ENCODE measurements at regions not wholly inside any gene's neighbourhood (a gene's known extent, or its start where the extent isn't known, plus 50 kb on each side); places are given as distances from the start of the nearest gene placed in this dataset.

DNA sequence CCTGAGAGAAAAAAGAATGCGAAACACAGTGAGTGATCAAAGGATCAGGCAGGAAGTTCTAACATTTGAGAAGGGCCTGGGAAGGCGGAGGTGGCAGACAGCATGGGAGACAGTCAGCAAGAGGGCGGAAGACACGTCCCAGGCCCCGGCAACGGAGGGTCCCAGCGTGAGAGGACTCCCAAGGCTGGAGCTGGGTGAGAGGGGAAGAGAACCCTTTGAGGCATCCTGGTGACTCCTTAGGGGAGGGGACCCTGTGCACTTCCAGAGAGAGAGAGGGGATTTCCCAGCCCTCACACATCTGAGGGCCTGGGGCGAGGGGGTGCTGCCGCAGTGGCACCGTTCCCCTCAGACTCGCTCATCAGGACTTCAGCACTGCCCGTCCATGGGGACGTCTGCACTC is 133.4 kb downstream of the RTP5 start:
- Mint-ChIP-seq H3K4me1 (peaks cover 0 to 4% of the 10 kb centered on the region in 2 experiments; a peak in 1 of 4 replicates), H3K4me3 (no peak overlapping the region), H3K27ac (no peak overlapping the region), H3K36me3 (ENCODE audit: insufficient read depth in 1 of 3, low read depth in 3 of 3) (no peaks in the 10 kb centered on the region; a peak in 1 of 7 replicates), H3K27me3 (ENCODE audit: low read depth) (peaks cover 29% of the 10 kb centered on the region), H3K9me3 (peaks cover 6 to 14% of the 10 kb centered on the region in 2 experiments; a peak in 4 of 5 replicates)
- WGBS (ENCODE audit: extremely low coverage, insufficient read length, low lambda C conversion rate): no CpG with 5 or more reads among the region's 13 CpGs
- Histone ChIP-seq H3K4me2 (ENCODE audit: insufficient read depth, insufficient read length, low read length) (no peak overlapping the region), H3K27me3 (ENCODE audit: insufficient read depth, low read length) (no peaks in the 10 kb centered on the region), H3K56ac (ENCODE audit: insufficient read length, low read depth, low read length) (no peak overlapping the region), H3K23me2 (ENCODE audit: insufficient read length, low read depth, low read length, poor library complexity, severe bottlenecking) (no peaks in the 10 kb centered on the region), H4K20me1 (ENCODE audit: control insufficient read depth, insufficient read depth, insufficient read length) (no peaks in the 10 kb centered on the region), H2BK5ac (ENCODE audit: insufficient read length, low read length) (no peak overlapping the region), H2BK12ac (ENCODE audit: insufficient read length, low read depth, low read length) (no peak overlapping the region), H2AK5ac (ENCODE audit: insufficient read length, low read length) (no peak overlapping the region), H4K91ac (ENCODE audit: insufficient read length, low read depth, low read length) (no peak overlapping the region), H3K14ac (ENCODE audit: insufficient read depth, low read length) (no peak overlapping the region), H3K4me1 (ENCODE audit: insufficient read depth, low read length) (no peaks in the 10 kb centered on the region), H4K8ac (replicated peaks; ENCODE audit: insufficient read length, low read depth, low read length) (no peak overlapping the region), H2BK15ac (ENCODE audit: low read depth, low read length) (no peak overlapping the region), H2AFZ (ENCODE audit: low read length) (no peak overlapping the region), H3K79me1 (ENCODE audit: insufficient read depth, low read depth, low read length, poor library complexity, severe bottlenecking) (no peaks in the 10 kb centered on the region), H3T11ph (ENCODE audit: low read length) (no peak overlapping the region), H3K4ac (ENCODE audit: low read depth, low read length) (no peak overlapping the region), H3K27ac (ENCODE audit: insufficient read length, low read depth, low read length) (no peak overlapping the region), H3K18ac (ENCODE audit: insufficient read length, low read depth, low read length) (no peak overlapping the region), H3K79me2 (ENCODE audit: insufficient read depth, low read length) (no peaks in the 10 kb centered on the region), H3K23ac (ENCODE audit: insufficient read length, low read depth, low read length) (no peak overlapping the region), H3K9me3 (ENCODE audit: control insufficient read depth, low read depth, low read length) (no peaks in the 10 kb centered on the region), H2BK20ac (ENCODE audit: low read depth, low read length, poor library complexity, severe bottlenecking) (no peak overlapping the region), H4K5ac (ENCODE audit: insufficient read length, low read depth, low read length) (no peak overlapping the region), H2BK120ac (ENCODE audit: low read depth, low read length, poor library complexity, severe bottlenecking) (no peak overlapping the region), H3K9ac (ENCODE audit: extremely low read depth, insufficient read length, low read length) (no peak overlapping the region)
- no peak for DNase-seq
- TF ChIP-seq, protein P1, sequence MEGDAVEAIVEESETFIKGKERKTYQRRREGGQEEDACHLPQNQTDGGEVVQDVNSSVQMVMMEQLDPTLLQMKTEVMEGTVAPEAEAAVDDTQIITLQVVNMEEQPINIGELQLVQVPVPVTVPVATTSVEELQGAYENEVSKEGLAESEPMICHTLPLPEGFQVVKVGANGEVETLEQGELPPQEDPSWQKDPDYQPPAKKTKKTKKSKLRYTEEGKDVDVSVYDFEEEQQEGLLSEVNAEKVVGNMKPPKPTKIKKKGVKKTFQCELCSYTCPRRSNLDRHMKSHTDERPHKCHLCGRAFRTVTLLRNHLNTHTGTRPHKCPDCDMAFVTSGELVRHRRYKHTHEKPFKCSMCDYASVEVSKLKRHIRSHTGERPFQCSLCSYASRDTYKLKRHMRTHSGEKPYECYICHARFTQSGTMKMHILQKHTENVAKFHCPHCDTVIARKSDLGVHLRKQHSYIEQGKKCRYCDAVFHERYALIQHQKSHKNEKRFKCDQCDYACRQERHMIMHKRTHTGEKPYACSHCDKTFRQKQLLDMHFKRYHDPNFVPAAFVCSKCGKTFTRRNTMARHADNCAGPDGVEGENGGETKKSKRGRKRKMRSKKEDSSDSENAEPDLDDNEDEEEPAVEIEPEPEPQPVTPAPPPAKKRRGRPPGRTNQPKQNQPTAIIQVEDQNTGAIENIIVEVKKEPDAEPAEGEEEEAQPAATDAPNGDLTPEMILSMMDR (conservative IDR thresholded peaks at IDR 0.05): no peak
